NCI-H748 (cell line): ENCODE measurements at regions not wholly inside any gene's neighbourhood (a gene's known extent, or its start where the extent isn't known, plus 50 kb on each side); places are given as distances from the start of the nearest gene placed in this dataset.

ENCODE experiments used
- DNase-seq: peaks from one replicate; lab custom pipeline; 2025; ENCODE audit not compliant: unreplicated experiment; lab: John Stamatoyannopoulos, UW

- DNase-seq = no peak
These were observed 179.9 kb downstream of the NPHP4 start for GRCh38 chr1:5812295-5812694.

- DNase-seq = peak; percentile 23
These were observed 180.8 kb downstream of the NPHP4 start for GRCh38 chr1:5811419-5811818.

- DNase-seq = no peak
These were observed 181.5 kb downstream of the NPHP4 start for GRCh38 chr1:5810553-5811270.

- DNase-seq = no peak
These were observed 182.1 kb downstream of the NPHP4 start for GRCh38 chr1:5810131-5810530.

- no peak for DNase-seq
These were observed 182.9 kb downstream of the NPHP4 start for GRCh38 chr1:5809207-5809788.

GRCh38 chr1:5803851-5804250, 188.4 kb downstream of the NPHP4 start:
- DNase-seq = no peak

- DNase-seq = no peak
These were observed 189.6 kb downstream of the NPHP4 start for GRCh38 chr1:5802606-5803005.

GRCh38 chr1:5798904-5799303, 193.3 kb downstream of the NPHP4 start:
- no peak for DNase-seq

- no peak for DNase-seq
These were observed 194.0 kb downstream of the NPHP4 start for GRCh38 chr1:5798151-5798730.

- no peak for DNase-seq
These were observed 196.2 kb downstream of the NPHP4 start for GRCh38 chr1:5796028-5796427.

- no peak for DNase-seq
These were observed 197.9 kb downstream of the NPHP4 start for GRCh38 chr1:5794279-5794678.

- no peak for DNase-seq
These were observed 198.7 kb downstream of the NPHP4 start for GRCh38 chr1:5793516-5793915.

- no peak for DNase-seq
These were observed 211.1 kb downstream of the NPHP4 start for GRCh38 chr1:5781079-5781478.

GRCh38 chr1:5780324-5780716, 211.9 kb downstream of the NPHP4 start:
- no peak for DNase-seq

GRCh38 chr1:5779608-5780323, 212.5 kb downstream of the NPHP4 start:
- no peak for DNase-seq

- no peak for DNase-seq
These were observed 216.1 kb downstream of the NPHP4 start for GRCh38 chr1:5776035-5776550.

- DNase-seq = no peak
These were observed 218.2 kb downstream of the NPHP4 start for GRCh38 chr1:5774019-5774418.

- DNase-seq = no peak
These were observed 220.4 kb downstream of the NPHP4 start for GRCh38 chr1:5771788-5772187.

GRCh38 chr1:5770981-5771765, 221.1 kb downstream of the NPHP4 start:
- DNase-seq = no peak

GRCh38 chr1:5769760-5770159, 222.5 kb downstream of the NPHP4 start:
- DNase-seq = no peak

- no peak for DNase-seq
These were observed 223.1 kb downstream of the NPHP4 start for GRCh38 chr1:5769146-5769545.
